Ectodermal cell (in vitro differentiated cells): ENCODE measurements at regions not wholly inside any gene's neighbourhood (a gene's known extent, or its start where the extent isn't known, plus 50 kb on each side); places are given as distances from the start of the nearest gene placed in this dataset.

Experiments used
- H3K27ac ChIP-seq: 2 replicates; pipeline ENCODE4 v1.7.0; 2013; ENCODE audit warnings: mild to moderate bottlenecking, low read depth, low read length; ENCODE audit not compliant: insufficient read depth, poor library complexity, severe bottlenecking
- H3K27me3 ChIP-seq: 2 replicates; pipeline ENCODE4 v1.7.0; 2013; ENCODE audit warnings: mild to moderate bottlenecking, low read length; ENCODE audit not compliant: insufficient read depth, control insufficient read depth, poor library complexity, severe bottlenecking
- H3K36me3 ChIP-seq: one replicate; pipeline ENCODE4 v1.7.0; 2013; ENCODE audit warnings: low read length; ENCODE audit not compliant: control insufficient read depth, insufficient read depth
- H3K4me1 ChIP-seq: one replicate; pipeline ENCODE4 v1.7.0; 2013; ENCODE audit warnings: low read length; ENCODE audit not compliant: control insufficient read depth, insufficient read depth
- H3K4me3 ChIP-seq: 2 replicates; pipeline ENCODE4 v1.7.0; 2013; ENCODE audit warnings: low read depth, low read length, control low read depth; ENCODE audit not compliant: insufficient read depth
- H3K9me3 ChIP-seq: 2 replicates; pipeline ENCODE4 v1.7.0; 2013; ENCODE audit warnings: mild to moderate bottlenecking, low read length, moderate library complexity; ENCODE audit not compliant: control insufficient read depth
- WGBS, 2 experiments: methylation state at CpG; one replicate each; pipeline ENCODE4 v1.1.7; 2013; ENCODE audit warnings: missing lambda C conversion rate in 2 of 2; 5-methylcytosine and 5-hydroxymethylcytosine counted together

- H3K9me3 ChIP-seq: no peaks in the 10 kb centered on the region
- WGBS, 2 experiments: 92 to 94% methylated on average over 2 of the region's 2 CpGs
- no peaks in the 10 kb centered on the region for H3K27me3 ChIP-seq
- no peak overlapping the region for H3K4me3 ChIP-seq
- no peak overlapping the region for H3K27ac ChIP-seq
- no peaks in the 10 kb centered on the region for H3K36me3 ChIP-seq
- no peaks in the 10 kb centered on the region for H3K4me1 ChIP-seq
Observed at GRCh38 chr5:51838459-51838858, 455.2 kb downstream of the ISL1 start.

GRCh38 chr5:51843893-51844292 lies 460.6 kb downstream of the ISL1 start:
- Histone ChIP-seq H3K27ac (no peak overlapping the region), H3K4me1 (no peaks in the 10 kb centered on the region), H3K4me3 (no peak overlapping the region), H3K9me3 (no peaks in the 10 kb centered on the region), H3K27me3 (no peaks in the 10 kb centered on the region), H3K36me3 (no peaks in the 10 kb centered on the region)
- 92 to 94% methylated on average over 7 of the region's 7 CpGs for WGBS, 2 experiments

- Histone ChIP-seq H3K27me3 (no peaks in the 10 kb centered on the region), H3K36me3 (no peaks in the 10 kb centered on the region), H3K9me3 (no peaks in the 10 kb centered on the region), H3K27ac (no peak overlapping the region), H3K4me1 (no peaks in the 10 kb centered on the region), H3K4me3 (no peak overlapping the region)
- 100% methylated on average over 1 of the region's 2 CpGs; no CpG with 5 or more reads in 1 of the 2 experiments for WGBS, 2 experiments
Observed at GRCh38 chr5:51846015-51846414, 462.8 kb downstream of the ISL1 start.

- Histone ChIP-seq H3K4me1 (no peaks in the 10 kb centered on the region), H3K36me3 (no peaks in the 10 kb centered on the region), H3K27ac (no peak overlapping the region), H3K4me3 (no peak overlapping the region), H3K9me3 (no peaks in the 10 kb centered on the region), H3K27me3 (no peaks in the 10 kb centered on the region)
- WGBS, 2 experiments: 47 to 54% methylated on average over 4 of the region's 4 CpGs
Observed at GRCh38 chr5:51859624-51860023, 476.4 kb downstream of the ISL1 start.

- Histone ChIP-seq H3K9me3 (no peaks in the 10 kb centered on the region), H3K4me1 (no peaks in the 10 kb centered on the region), H3K4me3 (no peak overlapping the region), H3K27me3 (no peaks in the 10 kb centered on the region), H3K27ac (no peak overlapping the region), H3K36me3 (no peaks in the 10 kb centered on the region)
- 83 to 94% methylated on average over 1 of the region's 1 CpG for WGBS, 2 experiments
Observed at GRCh38 chr5:51860532-51861018, 477.3 kb downstream of the ISL1 start.

GRCh38 chr5:51872144-51872543 lies 488.9 kb downstream of the ISL1 start:
- no peak overlapping the region for H3K27ac ChIP-seq
- 94 to 95% methylated on average over 2 of the region's 2 CpGs for WGBS, 2 experiments
- no peak overlapping the region for H3K4me3 ChIP-seq
- H3K4me1 ChIP-seq: no peaks in the 10 kb centered on the region
- no peaks in the 10 kb centered on the region for H3K27me3 ChIP-seq
- no peaks in the 10 kb centered on the region for H3K36me3 ChIP-seq
- H3K9me3 ChIP-seq: peaks cover 2% of the 10 kb centered on the region

GRCh38 chr5:51881901-51882300 lies 498.7 kb downstream of the ISL1 start:
- H3K36me3 ChIP-seq: no peaks in the 10 kb centered on the region
- H3K27me3 ChIP-seq: no peaks in the 10 kb centered on the region
- H3K27ac ChIP-seq: no peak overlapping the region
- H3K4me1 ChIP-seq: peaks cover 6% of the 10 kb centered on the region
- no peak overlapping the region for H3K4me3 ChIP-seq
- H3K9me3 ChIP-seq: no peaks in the 10 kb centered on the region

- Histone ChIP-seq H3K4me3 (no peak overlapping the region), H3K27me3 (no peaks in the 10 kb centered on the region), H3K4me1 (peaks cover 6% of the 10 kb centered on the region), H3K9me3 (no peaks in the 10 kb centered on the region), H3K36me3 (no peaks in the 10 kb centered on the region), H3K27ac (no peak overlapping the region)
- 25 to 33% methylated on average over 1 of the region's 1 CpG for WGBS, 2 experiments
Observed at GRCh38 chr5:51882647-51883046, 499.4 kb downstream of the ISL1 start.

GRCh38 chr5:51889703-51890102 lies 506.5 kb downstream of the ISL1 start:
- Histone ChIP-seq H3K9me3 (no peaks in the 10 kb centered on the region), H3K36me3 (no peaks in the 10 kb centered on the region), H3K27me3 (no peaks in the 10 kb centered on the region), H3K27ac (no peak overlapping the region), H3K4me1 (no peaks in the 10 kb centered on the region), H3K4me3 (no peak overlapping the region)
- 100% methylated on average over 2 of the region's 2 CpGs; no CpG with 5 or more reads in 1 of the 2 experiments for WGBS, 2 experiments

GRCh38 chr5:51890435-51891116 lies 507.3 kb downstream of the ISL1 start:
- Histone ChIP-seq H3K36me3 (no peaks in the 10 kb centered on the region), H3K27me3 (no peaks in the 10 kb centered on the region), H3K27ac (no peak overlapping the region), H3K4me3 (no peak overlapping the region), H3K4me1 (no peaks in the 10 kb centered on the region), H3K9me3 (no peaks in the 10 kb centered on the region)
- WGBS, 2 experiments: 71 to 81% methylated on average over 2 to 5 of the region's 5 CpGs
